ENCODE measurements at regions not wholly inside any gene's neighbourhood (a gene's known extent, or its start where the extent isn't known, plus 50 kb on each side); places are given as distances from the start of the nearest gene placed in this dataset.

- H3K4me3 ChIP-seq = no peak overlapping the region
- TF ChIP-seq RELB (IDR thresholded peaks at IDR 0.05; ENCODE audit: low read depth) (no peak), SREBF1 (IDR thresholded peaks at IDR 0.05; ENCODE audit: low read length) (no peak), NR2C1 (IDR thresholded peaks at IDR 0.05) (no peak), RB1 (IDR thresholded peaks at IDR 0.05; ENCODE audit: borderline replicate concordance) (no peak), NR2C2 (IDR thresholded peaks at IDR 0.05; ENCODE audit: borderline replicate concordance, control insufficient read depth, insufficient read length, low read depth) (no peak), LARP7 (IDR thresholded peaks at IDR 0.05) (no peak), E4F1 (IDR thresholded peaks at IDR 0.05; ENCODE audit: borderline replicate concordance, partially characterized antibody) (no peak)
- H3K27ac ChIP-seq (ENCODE audit: control insufficient read depth, insufficient read depth) = no peak overlapping the region
- no peaks in the 10 kb centered on the region for H3K4me1 ChIP-seq (ENCODE audit: control insufficient read depth, insufficient read depth, low read length)
- 82% methylated on average over 3 of the region's 3 CpGs for WGBS (ENCODE audit: insufficient coverage, insufficient replicate concordance, low lambda C conversion rate, missing lambda C conversion rate)
- ATAC-seq (no peak), DNase-seq (ENCODE audit: low read depth, low spot score) (no peak), FAIRE-seq (no peak)
- SMC1A ChIA-PET (ENCODE audit: uncharacterized antibody, unreplicated experiment) = interaction anchor here (0.6 kb wide), 1 partner anchor 1691 kb away, joined by 4 read pairs; no protein-coding TSS in a partner anchor
- H3K9ac ChIP-seq (ENCODE audit: control insufficient read depth, insufficient read depth, low read length) = no peak overlapping the region
- H3K9me3 ChIP-seq (replicated peaks; ENCODE audit: control insufficient read depth, insufficient read depth, low read length) = no peaks in the 10 kb centered on the region
- RAD21 ChIA-PET (ENCODE audit: unreplicated experiment) = no interaction called here
- H3K36me3 ChIP-seq (ENCODE audit: control insufficient read depth in 2 of 2, insufficient read depth in 2 of 2, low read length in 1 of 2) = no peaks in the 10 kb centered on the region
- POLR2A ChIA-PET = no interaction called here
- H3K4me2 ChIP-seq (ENCODE audit: control insufficient read depth, insufficient read depth) = no peak overlapping the region
- no peak overlapping the region for H2AFZ ChIP-seq (ENCODE audit: control insufficient read depth, low read depth, low read length)
- CTCF ChIA-PET = no interaction called here
- in situ Hi-C loops (cut with MboI) = no loop called here
- no peaks in the 10 kb centered on the region for H4K20me1 ChIP-seq (ENCODE audit: control insufficient read depth, insufficient read depth)
- intact Hi-C loops (cut with micrococcal nuclease; ENCODE audit: unreplicated experiment) = no loop called here
- no peaks in the 10 kb centered on the region for H3K27me3 ChIP-seq (replicated peaks in 1 of 2; ENCODE audit: control insufficient read depth in 2 of 2, insufficient read depth in 2 of 2, low read length in 1 of 2)
- no peaks in the 10 kb centered on the region for H3K79me2 ChIP-seq (ENCODE audit: control insufficient read depth, insufficient read depth, low read length)
- no TSS peak for BruUV-seq (replicated peaks)
Measured at GRCh38 chr3:25133588-25133987, 294.5 kb upstream of the RARB start.

Data from GM12878 (cell line).